Esophagus muscularis mucosa (tissue), 4 donors: ENCODE measurements at regions not wholly inside any gene's neighbourhood (a gene's known extent, or its start where the extent isn't known, plus 50 kb on each side); places are given as distances from the start of the nearest gene placed in this dataset.

Experiments used
- DNase-seq: peaks from one replicate; pipeline ENCODE4 v3.0.0-alpha.2; 2017; ENCODE audit errors: extremely low spot score
- H3K27ac ChIP-seq, 4 donors: fragments of 200-600 bp; sonication (generic); replicated peaks in 1 of 4; 1 replicate in 3 of 4; 2 replicates in 1 of 4; pipeline ENCODE4 v1.5.1; 2016 to 2019; ENCODE audit warnings: mild to moderate bottlenecking in 1 of 4
- H3K27me3 ChIP-seq, 4 donors: fragments of 200-600 bp; sonication (generic); one replicate each; pipeline versions ENCODE4 v1.5.1 to v1.6.0; 2016 to 2019
- H3K36me3 ChIP-seq, 4 donors: fragments of 200-600 bp; sonication (generic); one replicate each; pipeline ENCODE4 v1.5.1; 2016 to 2019
- H3K4me1 ChIP-seq, 4 donors: fragments of 200-600 bp; sonication (generic); one replicate each; pipeline ENCODE4 v1.5.1; 2016 to 2019
- H3K4me3 ChIP-seq, 4 donors: fragments of 200-600 bp; sonication (generic); 1 replicate in 2 of 4; 2 replicates in 2 of 4; pipeline ENCODE4 v1.5.1; 2016 to 2019; ENCODE audit warnings: mild to moderate bottlenecking in 4 of 4, moderate library complexity in 1 of 4
- H3K9me3 ChIP-seq, 4 donors: fragments of 200-600 bp; sonication (generic); 1 replicate in 3 of 4; 2 replicates in 1 of 4; pipeline ENCODE4 v1.5.1; 2016 to 2019
- CTCF ChIP-seq, 3 experiments: fragments of 200-600 bp in 2 of 3; fragments of 450-650 bp in 1 of 3; sonication (generic) in 2 of 3; IDR thresholded peaks; one replicate each; pipeline ENCODE4 v1.5.1; 2017 to 2019; ENCODE audit warnings: antibody characterized with exemption in 3 of 3, mild to moderate bottlenecking in 2 of 3, moderate library complexity in 1 of 3
- EP300 ChIP-seq: sonication (generic); formaldehyde crosslinking; IDR thresholded peaks from one replicate; pipeline ENCODE4 v1.6.1; 2017; ENCODE audit warnings: antibody characterized with exemption
- POLR2A ChIP-seq: fragments of 450-650 bp; IDR thresholded peaks from one replicate; pipeline ENCODE4 v1.6.1; 2017; ENCODE audit warnings: antibody characterized with exemption, moderate library complexity, mild to moderate bottlenecking, low read depth
- POLR2AphosphoS5 ChIP-seq, 2 donors: sonication (generic); formaldehyde crosslinking; IDR thresholded peaks; one replicate each; pipeline ENCODE4 v1.6.1; 2017; ENCODE audit warnings: antibody characterized with exemption in 2 of 2
- WGBS: methylation state at CpG from one replicate; pipeline ENCODE4 v1.1.5; 2018; 5-methylcytosine and 5-hydroxymethylcytosine counted together
- intact Hi-C: fragments of 100-400 bp; cut with DNase I; formaldehyde crosslinking; loops from one replicate; pipeline ENCODE4 v1.15.1; 2023

GRCh38 chr14:38799671-38800070 lies 303.4 kb downstream of the SEC23A start:
- H3K9me3 ChIP-seq: peaks cover 0 to 25% (median 13%) of the 10 kb centered on the region in 4 donors
- no peaks in the 10 kb centered on the region for H3K36me3 ChIP-seq
- 67% methylated on average over 2 of the region's 2 CpGs for WGBS
- no peaks in the 10 kb centered on the region for H3K4me1 ChIP-seq
- no peaks in the 10 kb centered on the region for H3K27me3 ChIP-seq
- DNase-seq: no peak
- H3K27ac ChIP-seq: no peak overlapping the region
- intact Hi-C loops: no loop called here
- no peak for TF ChIP-seq CTCF (IDR thresholded peaks at IDR 0.05)
- TF ChIP-seq EP300: no peak
- TF ChIP-seq POLR2AphosphoS5 (IDR thresholded peaks at IDR 0.05): no peak
- no peak for TF ChIP-seq POLR2A
- no peak overlapping the region for H3K4me3 ChIP-seq

- Histone ChIP-seq H3K27me3 (no peaks in the 10 kb centered on the region), H3K27ac (no peak overlapping the region), H3K36me3 (no peaks in the 10 kb centered on the region), H3K4me1 (no peaks in the 10 kb centered on the region), H3K9me3 (no peaks in the 10 kb centered on the region), H3K4me3 (no peak overlapping the region)
- DNase-seq: no peak
- intact Hi-C loops: no loop called here
- TF ChIP-seq POLR2A: no peak
- TF ChIP-seq CTCF (IDR thresholded peaks at IDR 0.05): no peak
- no peak for TF ChIP-seq POLR2AphosphoS5 (IDR thresholded peaks at IDR 0.05)
- no peak for TF ChIP-seq EP300
Observed at GRCh38 chr14:38794677-38795076, 308.4 kb downstream of the SEC23A start.

GRCh38 chr14:38791862-38792261 lies 311.2 kb downstream of the SEC23A start:
- Histone ChIP-seq H3K9me3 (no peaks in the 10 kb centered on the region), H3K4me1 (no peaks in the 10 kb centered on the region), H3K4me3 (no peak overlapping the region), H3K27me3 (no peaks in the 10 kb centered on the region), H3K36me3 (no peaks in the 10 kb centered on the region), H3K27ac (no peak overlapping the region)
- no peak for DNase-seq
- TF ChIP-seq POLR2AphosphoS5 (IDR thresholded peaks at IDR 0.05) (no peak), POLR2A (no peak), CTCF (IDR thresholded peaks at IDR 0.05) (no peak), EP300 (no peak)
- 89% methylated on average over 3 of the region's 3 CpGs for WGBS
- intact Hi-C loops: no loop called here

GRCh38 chr14:38790916-38791315 lies 312.1 kb downstream of the SEC23A start:
- Histone ChIP-seq H3K27ac (no peak overlapping the region), H3K36me3 (no peaks in the 10 kb centered on the region), H3K27me3 (no peaks in the 10 kb centered on the region), H3K4me1 (no peaks in the 10 kb centered on the region), H3K4me3 (no peak overlapping the region), H3K9me3 (no peaks in the 10 kb centered on the region)
- intact Hi-C loops: no loop called here
- TF ChIP-seq POLR2AphosphoS5 (IDR thresholded peaks at IDR 0.05) (no peak), CTCF (IDR thresholded peaks at IDR 0.05) (no peak), POLR2A (no peak), EP300 (no peak)
- 70% methylated on average over 3 of the region's 3 CpGs for WGBS
- DNase-seq: no peak

- no peak overlapping the region for H3K4me3 ChIP-seq
- 93% methylated on average over 8 of the region's 8 CpGs for WGBS
- H3K36me3 ChIP-seq: no peaks in the 10 kb centered on the region
- intact Hi-C loops: no loop called here
- DNase-seq: no peak
- no peak for TF ChIP-seq CTCF (IDR thresholded peaks at IDR 0.05)
- no peak for TF ChIP-seq EP300
- TF ChIP-seq POLR2AphosphoS5 (IDR thresholded peaks at IDR 0.05): no peak
- no peak for TF ChIP-seq POLR2A
- no peaks in the 10 kb centered on the region for H3K4me1 ChIP-seq
- no peaks in the 10 kb centered on the region for H3K9me3 ChIP-seq
- H3K27ac ChIP-seq: no peak overlapping the region
- H3K27me3 ChIP-seq: no peaks in the 10 kb centered on the region
Observed at GRCh38 chr14:38789805-38790204, 313.2 kb downstream of the SEC23A start.
